ENCODE measurements at regions not wholly inside any gene's neighbourhood (a gene's known extent, or its start where the extent isn't known, plus 50 kb on each side); places are given as distances from the start of the nearest gene placed in this dataset.

DNA sequence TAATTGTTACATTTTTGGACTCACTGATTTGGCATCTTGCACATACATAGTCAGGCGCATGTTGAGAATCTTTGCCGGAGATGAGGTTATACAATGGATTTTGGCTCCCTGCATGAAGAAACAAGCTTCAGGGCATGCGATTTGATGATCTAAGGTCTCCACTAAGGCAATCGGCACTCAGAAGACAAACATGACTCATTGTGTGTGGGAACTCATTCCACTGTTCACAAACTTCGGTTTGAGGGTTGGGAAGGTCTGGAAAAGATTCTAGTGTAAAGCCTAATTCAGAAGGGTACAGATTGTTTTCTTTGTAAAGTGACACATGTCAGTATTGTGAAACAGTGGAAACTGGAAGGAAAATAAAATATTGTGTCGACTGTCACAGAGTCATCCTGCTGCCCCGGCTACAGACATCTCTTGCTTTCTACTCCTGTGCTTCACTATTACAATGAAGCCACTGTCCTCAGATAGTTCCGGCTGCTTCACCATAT, 192.6 kb upstream of the HMGA2 start:
- DNase-seq, result no peak

DNA sequence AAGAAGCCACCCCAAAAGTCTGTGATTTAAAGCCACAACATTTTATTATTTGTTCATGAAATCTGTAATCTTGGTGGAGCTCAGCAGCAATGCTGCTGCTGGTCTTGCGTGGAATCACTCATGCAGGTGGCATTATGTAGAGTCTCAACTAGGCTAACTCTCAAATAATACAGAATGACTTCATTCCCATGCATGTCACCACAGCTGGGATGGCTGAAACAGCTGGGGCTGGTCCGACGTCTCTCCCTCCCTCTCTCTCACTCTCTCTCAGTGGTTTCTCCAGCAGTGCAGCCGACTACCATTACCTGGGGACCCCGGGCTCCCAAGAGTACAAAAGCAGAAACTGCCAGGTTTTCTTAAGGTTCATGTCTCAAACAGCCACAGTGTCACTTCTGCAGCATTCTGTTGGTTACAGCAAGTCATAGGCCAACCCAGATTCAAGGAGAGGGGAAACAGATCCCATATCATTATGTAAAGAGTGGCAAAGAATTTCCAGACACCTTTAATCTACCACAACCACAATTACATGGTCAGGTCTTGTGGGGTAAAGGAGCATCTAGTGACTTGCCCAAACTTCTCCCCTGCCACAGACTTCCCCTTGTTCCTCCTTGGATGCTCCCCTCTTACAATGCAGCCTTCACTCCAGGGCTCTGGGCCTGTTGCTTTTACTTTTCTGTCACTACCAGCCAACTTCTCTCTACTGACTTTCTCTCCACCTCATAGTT, 192.0 kb upstream of the HMGA2 start:
- DNase-seq, result no peak

DNA sequence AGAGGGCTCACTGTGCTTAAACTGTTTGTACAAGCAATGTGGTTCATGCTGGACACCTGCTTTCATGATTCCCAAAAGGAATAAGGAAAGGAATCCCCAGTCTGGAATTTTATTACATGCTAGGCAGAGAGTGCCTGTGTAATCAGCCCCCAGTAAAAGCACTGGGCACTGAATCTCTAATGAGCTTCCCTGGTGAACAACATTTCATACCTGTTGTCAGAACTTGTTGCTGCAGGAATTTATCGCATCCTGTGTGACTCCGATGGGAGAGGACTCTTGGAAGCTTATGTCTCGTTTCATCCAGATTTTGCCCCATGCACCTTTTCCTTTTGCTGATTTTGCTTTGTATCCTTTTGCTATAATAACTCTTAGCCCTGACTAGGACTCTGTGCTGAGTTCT, 190.2 kb upstream of the HMGA2 start:
- no peak for DNase-seq

DNA sequence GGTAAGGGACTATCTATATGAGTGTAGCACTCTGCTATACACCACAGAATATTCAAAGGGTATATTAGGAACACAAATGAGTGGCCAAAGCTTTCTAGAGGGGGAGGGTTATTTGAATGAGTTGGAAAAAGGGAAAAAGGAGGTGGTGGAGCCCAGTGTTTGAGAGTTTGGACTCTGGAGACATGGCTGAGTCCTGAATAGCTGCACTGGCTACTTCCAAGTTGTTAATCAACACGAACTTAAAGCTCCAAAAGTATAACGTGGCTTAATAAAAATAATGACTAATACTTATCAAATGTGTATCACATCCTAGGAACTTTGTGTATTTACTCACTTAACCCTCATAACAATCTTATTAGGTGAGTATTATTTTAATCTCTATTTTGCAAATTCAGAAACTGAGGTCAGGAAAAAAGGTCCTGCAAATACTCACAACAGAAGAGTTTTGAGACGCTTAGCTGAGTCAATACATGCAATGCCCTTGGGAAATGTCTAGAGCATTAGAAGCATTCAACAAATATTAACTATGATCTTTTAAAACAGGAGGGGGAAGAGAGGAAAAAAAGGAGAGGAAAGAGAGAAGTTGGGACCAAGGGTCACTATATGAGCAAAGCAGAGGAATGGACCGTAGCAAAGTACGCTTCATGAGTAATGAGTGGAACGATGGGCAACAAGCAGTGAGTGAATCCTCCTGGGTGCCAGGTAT, 189.5 kb upstream of the HMGA2 start:
- no peak for DNase-seq

DNA sequence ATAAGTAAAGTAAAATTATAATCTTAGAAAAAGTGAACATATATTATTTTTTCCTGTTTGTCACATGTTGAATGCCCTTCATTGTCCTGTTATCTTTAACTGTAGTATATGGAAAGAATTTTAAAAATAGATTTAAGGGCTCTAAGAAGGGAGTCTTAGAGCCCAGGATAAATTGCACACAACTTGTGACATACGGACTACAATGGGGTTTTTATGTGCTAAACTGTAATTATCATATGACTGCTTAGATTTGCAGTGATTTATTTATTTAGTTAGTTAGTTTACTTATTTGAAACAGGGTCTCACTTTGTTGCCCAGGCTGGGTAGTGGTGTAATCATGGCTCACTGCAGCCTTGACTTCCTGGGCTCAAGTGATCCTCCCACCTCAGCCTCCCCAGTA, 187.8 kb upstream of the HMGA2 start:
- DNase-seq, result no peak

DNA sequence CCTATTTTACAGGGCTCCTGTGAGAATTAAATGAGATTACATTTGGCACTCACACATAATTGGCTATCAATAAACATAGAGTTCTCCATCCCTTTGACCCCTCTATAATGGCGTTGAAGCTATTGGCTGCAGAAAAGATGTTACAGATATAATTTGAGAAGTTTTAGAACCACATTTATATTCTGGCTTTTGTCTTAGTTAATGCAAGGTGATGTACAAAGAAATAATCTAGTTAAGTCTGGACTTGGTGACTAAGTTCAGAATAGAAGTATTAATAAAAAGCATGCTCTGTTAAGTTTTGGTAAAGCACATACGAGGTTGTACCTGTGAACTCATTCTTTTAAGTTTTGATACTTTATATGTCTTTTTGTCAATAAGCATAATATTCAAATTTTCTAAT, 187.1 kb upstream of the HMGA2 start:
- no peak for DNase-seq

DNA sequence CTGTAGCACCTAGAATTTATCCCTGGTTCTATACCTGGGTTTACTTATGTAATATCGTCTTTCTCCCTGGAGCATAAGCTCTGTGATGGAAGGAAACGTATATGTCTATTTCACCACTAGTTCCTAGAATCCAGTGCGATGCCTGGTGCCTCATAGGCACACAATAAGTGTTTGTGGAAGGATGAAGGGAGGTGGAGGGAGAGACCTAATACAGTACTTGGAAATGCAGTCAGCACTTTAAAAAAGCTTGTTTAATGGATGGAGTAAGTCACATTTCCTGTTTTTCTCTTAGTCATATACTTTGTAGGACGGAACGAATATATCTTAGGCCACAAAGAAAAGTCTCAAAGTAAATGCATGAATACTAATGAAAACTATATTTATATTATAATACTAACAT, 186.5 kb upstream of the HMGA2 start:
- DNase-seq, result no peak

DNA sequence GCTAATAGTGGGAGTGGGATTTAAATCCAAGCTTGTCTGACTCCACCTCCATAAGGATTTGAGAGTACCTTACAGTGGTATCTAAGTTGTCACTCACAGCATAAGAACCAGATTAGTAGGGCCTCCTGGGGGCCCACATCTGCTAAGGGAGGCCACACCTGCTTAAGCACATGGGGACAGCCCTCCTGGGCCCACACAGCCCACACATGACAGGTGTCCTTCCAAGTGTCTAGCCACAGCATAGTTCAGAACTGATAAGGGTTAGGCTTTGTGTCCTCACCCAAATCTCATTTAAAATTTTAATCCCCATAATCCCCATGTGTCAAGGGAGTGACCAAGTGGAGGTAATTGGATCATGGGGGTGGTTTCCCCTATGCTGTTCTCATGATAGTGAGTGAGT, 186.0 kb upstream of the HMGA2 start:
- no peak for DNase-seq

DNA sequence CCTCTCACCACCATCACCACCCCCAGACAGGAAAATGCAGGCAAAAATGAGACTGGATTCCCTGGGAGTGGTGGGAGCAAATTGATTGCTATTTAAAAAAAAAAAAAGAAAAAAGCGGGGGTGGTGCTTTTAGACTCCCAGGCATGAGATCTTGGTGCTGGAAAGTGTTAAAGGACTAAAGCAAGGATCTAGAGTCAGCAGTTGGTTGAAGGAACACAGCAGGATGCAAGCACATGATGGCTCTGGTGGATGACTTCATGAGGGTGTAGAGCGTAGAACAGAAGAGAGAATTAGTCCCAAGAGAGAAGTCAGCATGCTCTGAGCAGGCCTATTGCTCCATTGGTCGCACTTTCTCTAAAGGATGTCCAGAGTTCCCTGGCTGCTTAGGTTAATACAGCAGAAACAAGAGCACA, 183.8 kb upstream of the HMGA2 start:
- no peak for DNase-seq

DNA sequence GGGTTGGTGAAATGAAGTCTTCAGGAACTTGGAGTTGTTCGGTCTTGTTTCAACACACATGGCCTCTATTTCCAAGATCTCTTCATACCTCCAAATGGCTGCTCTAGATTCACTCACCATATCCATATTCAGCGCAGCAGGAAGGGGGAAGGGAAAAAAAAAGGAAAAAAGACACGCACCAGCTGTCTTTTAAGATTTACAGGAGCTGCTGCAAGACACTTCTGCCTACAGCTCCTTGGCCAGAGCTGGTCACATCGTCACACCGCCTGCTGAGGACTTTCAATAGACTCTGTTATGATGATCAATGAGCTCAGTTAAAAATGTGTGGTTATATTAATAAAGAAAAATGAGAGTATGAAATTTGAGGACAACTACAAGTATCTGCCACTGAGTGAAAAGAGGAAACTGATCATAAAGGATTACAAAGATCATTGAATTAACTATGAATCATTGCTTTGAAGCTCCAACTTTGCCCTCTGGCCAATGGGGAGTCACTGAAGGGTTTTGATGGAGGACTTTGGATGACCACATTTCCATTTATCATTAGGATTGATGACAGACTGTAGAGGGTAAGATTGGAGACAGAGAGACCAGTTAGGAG, 182.1 kb upstream of the HMGA2 start:
- DNase-seq, result no peak

DNA sequence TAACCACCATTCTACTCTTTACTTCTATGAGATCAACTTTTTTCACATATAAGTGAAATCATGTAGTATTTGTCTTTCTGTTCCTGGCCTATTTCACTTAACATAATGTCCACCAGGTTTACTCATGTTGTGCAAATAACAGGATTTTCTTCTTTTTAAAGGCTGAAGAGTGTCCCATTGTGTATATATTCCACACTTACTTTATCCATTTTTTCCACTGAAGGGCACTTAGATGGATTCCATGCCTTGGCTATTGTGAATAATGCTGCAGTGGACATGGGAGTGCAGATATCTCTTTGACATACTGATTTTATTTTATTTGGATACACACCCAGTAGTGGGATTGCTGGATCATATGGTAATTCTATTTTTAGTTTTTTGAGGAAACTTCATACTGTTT, 181.1 kb upstream of the HMGA2 start:
- DNase-seq, result no peak

DNA sequence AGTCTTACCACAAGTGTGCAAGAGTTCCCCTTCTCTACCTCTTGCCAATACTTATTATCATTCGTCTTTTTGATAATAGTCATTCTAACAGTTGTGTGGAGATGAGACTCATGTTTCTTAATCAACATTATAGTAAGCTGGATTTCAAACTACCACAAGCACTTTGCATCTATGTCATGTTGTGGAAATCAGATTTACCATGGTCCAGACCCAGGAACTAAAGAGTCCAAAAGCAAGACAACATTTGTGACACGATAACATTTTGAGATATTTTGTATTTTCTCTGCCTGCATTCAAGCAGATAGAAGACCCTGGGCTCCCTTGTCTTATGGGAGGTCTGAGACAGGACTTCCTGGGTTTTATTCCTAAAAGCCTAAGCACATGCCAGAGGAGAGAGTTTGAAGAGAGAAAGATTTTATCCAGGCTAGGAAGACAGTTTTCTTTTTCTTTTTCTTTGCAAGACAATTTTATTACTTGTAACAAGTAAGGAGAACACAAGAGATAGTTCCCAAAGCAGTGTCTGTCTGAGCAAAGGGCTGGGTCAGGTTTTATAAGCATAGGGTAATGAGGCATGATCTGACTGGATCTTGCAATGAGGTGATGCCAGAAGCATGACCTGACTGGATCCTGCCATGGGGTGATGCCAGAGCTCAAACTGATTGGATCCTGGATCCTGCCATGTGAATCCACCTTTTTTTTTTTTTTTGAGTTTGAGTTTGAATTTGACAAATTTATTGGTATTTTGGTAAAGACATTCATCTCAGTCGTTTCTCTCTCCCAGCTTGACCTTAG, 180.5 kb upstream of the HMGA2 start:
- DNase-seq, result no peak

DNA sequence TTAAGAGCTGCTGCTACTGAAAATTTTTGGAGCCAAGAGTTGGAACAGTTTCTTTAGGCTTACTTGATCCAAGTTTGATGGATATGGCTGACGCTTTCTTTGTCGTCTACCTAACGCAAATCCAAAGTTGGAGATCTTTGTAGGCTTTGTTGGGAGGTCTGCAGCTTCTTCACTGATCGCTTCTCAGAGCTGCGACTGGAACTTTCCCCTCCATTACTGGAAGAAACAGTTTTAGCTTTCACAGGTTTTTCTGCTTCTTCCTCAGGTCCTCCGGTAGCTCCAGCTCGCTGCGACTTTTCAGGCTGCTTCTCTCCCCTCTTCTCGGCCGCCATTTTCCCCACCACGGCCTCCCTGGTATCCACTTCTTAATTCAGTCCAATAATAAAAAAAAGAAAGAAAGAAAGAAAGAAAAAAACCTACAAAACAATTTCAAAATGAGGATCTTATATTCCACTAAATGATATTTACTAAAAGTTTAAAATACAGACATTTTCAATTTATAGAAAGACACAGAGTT, 178.1 kb upstream of the HMGA2 start:
- DNase-seq, result no peak

DNA sequence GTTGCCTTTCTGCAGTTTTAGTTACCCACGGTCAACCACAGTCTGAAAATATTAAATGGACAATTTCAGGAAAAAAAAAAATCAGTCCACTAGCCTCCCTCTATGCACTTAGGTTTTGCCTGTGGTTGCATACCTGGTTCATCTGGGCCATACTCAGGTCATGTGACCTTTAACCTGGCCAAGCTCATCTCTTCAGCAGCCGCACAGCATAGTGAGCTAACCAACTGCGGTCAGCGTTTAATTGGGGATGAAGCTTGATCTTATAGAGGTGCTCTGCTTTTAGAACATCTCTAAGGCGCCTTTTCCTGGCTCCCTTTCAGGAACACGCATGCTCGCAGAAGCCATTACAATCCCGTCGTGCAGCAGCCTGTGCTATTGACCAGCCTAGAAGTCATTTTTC, 177.2 kb upstream of the HMGA2 start:
- DNase-seq, result no peak

DNA sequence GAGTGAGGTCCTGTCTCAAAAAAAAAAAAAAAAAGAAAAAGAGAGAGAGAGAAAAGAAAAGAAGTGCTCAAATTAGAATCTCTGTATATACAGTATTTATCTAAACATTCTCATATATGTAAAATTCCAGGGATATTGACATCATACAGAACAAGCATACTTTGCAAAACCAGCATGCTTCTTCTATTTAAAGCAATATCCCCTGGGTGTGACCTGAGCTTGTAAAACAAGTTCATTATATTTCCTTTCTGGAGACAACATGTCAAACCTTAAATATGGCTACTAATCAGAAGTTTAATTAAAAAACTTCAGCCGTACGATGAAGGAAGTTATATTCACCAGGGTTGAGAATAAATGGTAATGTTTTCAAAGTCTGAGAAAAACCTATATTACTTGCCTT, 175.8 kb upstream of the HMGA2 start:
- no peak for DNase-seq

DNA sequence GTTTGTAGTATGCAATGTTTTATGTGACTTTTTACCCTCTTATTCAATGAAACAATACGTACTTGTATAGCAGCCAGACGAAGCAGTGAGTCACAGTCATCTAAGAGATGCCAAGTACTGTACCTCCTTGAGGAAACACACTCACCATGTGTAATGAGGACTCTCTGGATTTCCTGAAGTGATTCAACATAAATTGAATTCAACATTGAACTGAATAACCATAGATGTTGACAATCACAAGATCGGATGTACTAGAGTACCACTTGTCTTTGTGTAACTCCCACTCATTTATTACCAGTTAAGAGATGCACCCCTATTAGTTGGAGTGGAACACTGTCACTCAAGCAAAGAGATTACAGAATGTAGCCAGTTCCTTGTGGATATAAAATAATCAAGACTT, 175.2 kb upstream of the HMGA2 start:
- DNase-seq, result no peak

DNA sequence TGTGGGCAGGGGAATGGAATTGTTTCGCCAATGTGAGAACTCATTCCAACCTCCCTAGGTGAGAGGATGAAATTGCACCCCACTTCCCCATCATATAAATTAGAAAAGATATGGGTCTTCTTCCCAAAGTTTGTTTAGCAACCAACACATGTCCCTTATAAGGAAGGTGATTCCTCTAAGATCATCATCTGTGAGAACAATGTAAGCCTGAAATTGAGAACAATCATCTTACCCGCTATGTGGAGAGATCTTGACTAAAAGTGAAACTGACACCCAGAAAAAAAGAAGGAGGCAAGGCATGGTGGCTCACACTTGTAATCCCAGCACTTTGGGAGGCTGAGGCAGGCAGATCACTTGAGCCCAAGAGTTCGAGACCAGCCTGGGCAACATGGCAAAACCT, 173.2 kb upstream of the HMGA2 start:
- DNase-seq, result no peak

DNA sequence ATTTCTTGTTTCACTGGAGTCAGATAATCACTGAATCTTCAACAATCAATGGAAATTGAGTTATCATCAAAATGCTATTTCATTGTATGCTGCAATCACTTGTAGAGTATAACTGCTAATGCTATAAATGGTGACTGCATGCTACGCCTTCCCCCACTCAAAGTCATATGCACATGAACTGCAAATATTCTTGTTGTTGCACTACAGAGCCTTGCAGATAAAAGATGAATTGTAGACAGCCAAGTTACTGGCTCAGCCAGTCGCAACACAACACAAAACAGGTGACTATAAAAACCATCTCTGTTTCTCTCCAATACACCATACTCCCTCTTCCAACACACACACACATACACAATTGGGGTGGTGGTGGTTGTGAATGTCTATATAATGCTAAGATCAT, 171.0 kb upstream of the HMGA2 start:
- DNase-seq, result no peak

DNA sequence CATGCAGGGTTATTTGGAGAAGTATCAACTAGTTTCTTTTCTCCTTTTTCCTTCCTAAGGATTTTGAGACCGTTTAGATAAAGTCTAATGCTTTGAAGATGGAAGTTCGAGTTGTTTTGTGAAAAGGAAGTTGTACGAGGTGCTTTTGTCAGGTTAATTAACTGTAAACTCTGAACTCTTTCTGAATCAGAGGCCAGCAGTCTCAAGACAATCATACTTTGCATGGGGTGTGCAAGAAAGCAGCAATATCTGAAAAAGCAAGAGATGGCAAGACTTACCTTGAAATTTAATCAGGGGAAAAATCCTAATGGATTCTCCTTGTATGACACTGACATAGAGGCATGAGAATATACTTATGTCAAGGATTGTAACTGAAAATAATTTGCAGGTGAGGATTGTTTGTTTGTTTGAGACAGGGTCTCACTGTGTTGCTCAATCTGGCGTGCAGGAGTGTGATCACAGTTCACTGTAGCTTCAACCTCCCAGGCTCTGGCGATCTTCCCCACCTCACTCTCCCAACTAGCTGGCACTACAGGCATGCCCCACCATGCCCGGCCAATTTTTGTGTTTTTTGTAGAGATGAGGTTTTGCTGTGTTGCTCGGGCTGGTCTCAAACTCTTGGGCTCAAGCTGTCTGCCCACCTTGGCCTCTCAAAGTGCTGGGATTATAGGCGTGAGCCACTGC, 170.2 kb upstream of the HMGA2 start:
- DNase-seq, result no peak

DNA sequence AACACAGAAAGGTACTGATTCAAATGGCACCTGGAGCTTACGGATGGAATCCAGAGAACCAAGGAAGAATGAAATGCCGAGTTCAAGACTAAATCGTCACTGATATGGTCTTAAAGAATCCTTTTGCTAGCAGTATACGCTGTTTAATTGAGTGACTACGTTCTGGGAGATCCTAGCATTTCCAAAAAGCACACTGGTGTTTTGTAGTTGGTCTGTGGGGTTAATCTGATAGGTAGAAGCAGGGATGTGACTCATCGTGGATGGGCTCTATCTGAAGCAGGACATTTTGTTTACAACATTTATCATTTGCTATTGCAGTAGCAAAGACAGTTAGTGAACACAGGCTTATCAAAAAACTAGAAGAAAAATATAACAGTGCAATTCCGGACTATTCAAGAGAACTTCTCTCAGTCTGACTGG, 169.2 kb upstream of the HMGA2 start:
- DNase-seq, result no peak

DNA sequence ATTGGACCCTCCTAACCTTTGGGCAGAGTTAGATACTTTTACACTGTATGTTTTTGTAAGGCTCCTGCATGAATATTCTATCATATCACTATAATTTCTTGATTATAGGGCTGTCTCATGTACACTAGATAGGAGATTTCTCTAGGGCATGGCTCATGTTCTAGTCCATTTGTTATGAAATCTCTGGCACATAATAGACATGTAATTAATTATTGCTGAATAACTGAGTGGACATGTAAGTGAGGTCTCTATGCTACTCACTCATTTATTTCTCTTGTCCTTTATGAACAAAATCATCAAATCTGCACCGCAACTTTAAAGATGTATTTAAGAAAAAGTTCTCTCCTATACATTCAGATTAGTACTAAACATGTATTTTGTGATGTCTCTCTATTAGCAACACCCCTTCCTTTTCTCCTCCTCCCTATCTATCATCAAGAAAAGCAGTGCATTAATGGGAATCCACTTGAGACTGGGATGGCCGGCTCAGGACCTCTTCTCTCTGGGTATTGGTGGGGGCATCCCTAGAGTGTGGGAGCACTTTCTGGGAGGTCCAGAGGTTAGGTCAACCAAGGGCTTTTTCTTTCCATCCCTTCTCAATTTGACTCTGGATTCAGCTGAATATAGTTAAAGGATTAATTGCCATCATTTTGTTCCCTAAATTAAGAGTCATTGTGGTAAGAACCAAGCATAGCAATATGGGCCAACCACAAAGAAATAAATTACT, 168.0 kb upstream of the HMGA2 start:
- DNase-seq, result no peak

DNA sequence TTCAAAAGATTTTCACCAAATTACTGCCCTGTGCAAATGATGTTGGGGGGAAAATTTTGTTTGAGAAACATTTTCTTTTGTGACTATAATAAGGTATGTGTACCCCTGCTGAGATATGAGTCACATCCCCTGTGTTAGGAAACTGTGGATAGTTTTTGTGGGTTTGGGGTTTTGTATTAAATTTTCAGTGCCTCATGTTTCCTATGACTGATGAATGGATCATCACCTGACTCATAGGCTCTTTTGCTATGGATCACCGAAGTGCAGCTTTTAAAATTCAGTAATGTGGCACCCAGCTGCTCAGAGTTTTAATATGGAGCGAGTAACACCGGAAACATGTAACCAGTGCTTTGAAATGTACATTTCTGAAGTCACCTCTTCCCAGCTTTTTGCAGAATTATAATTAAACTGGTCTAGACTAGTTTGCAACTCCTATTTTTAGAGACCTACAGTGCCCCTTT, 167.4 kb upstream of the HMGA2 start:
- no peak for DNase-seq

Data from retina (tissue), 1 donor.